ENCODE measurements at regions not wholly inside any gene's neighbourhood (a gene's known extent, or its start where the extent isn't known, plus 50 kb on each side); places are given as distances from the start of the nearest gene placed in this dataset.

- TF ChIP-seq POLR2AphosphoS5 (IDR thresholded peaks at IDR 0.05; ENCODE audit: borderline replicate concordance, low read depth, low read length) (no peak), EZH2 (IDR thresholded peaks at IDR 0.05) (no peak)
Measured at GRCh38 chr16:66295761-66296546, 70.5 kb upstream of the CDH5 start.
